AG08396 (cell line): ENCODE measurements at regions not wholly inside any gene's neighbourhood (a gene's known extent, or its start where the extent isn't known, plus 50 kb on each side); places are given as distances from the start of the nearest gene placed in this dataset.
A peak's percentile ranks its signal among the peaks of the same experiment; 100 is the strongest.

Source experiments
- DNase-seq: peaks from one replicate; pipeline ENCODE4 v3.0.0; 2012; ENCODE audit warnings: low spot score, mixed read lengths

DNA sequence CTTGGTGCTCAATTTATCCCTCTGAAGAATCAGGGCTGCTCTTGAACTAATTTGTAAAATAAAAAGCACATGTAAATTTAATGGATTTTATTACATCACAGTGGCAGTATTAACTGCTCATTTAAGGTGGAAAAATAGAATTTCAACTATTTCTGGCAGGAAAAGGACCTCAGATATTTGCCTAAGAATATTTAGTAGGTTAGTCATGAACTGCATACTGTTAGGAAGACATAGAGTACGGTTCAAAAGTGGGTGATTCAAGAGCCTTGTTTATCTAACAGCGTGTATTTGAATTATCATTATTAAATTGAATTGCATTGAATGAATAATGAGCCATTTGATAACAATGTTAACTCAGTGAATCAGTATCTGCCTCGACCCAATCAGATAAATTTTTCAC is 248.8 kb upstream of the PBX1 start:
- peak; percentile 25 for DNase-seq

DNA sequence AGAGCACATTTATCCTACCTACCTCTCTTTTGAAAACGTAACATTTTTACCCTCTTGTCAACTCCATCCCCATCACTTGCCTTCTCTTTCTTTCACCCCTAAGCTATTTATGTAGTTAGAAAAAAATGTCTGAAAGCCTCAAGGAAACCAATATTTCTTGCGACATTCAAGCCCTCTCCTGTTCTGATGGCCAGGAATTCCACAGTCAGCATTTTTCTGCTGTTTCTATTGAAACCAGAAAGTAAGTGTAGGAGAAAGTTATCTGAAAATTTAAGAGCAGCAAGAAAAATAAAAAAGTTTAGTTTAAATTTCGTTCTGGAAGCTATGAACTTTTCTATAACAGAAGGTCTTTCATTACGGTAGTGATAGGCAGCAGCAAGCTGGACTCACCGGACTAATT is 247.6 kb upstream of the PBX1 start:
- DNase-seq = no peak

DNA sequence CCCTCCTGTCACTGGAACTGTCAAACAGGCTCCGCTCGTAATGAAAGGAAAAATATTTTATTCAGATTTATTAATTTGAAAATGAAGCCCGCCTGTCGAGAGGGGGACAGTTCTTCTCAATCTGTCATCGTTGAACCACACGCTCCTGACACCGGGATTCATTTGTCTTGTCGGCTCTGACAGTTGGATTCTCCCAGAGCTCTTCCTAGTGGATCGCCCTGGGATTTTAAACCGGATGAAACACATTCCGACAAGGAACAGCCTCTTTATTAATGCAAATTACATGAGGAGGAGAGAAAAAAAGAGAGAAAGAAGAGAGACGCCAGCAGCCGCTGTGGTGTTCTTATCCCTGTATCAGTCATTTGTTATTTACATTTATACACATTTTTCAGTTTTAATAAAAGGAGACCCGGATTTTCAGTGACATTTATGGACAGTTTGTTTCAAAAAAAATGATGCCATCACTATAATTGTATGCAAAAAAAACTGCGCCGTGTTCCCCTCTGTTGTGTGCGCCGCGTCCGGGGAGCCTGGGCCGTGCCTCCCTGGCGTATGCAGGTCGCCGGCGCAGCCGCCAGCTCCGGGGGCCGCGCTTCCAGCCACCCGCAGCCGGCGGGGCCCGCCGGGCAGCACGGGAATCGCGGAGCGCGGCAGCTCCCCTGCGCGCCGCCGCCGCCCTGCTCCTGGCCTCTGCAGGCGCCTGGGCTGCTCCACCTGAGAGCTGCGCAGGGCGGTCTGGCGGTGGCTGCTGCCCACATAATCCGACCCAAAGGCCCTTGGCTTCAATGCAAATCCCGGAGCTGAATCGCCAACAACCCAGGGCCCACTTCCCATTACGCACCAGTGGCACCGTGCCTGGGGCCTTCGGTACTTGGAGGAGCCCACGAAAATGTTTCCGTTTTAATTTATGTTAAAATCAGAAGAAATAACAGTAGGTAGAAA is 237.9 kb upstream of the PBX1 start:
- DNase-seq = peak; percentile 32

- DNase-seq = no peak
Measured at GRCh38 chr1:164325786-164326185, 233.2 kb upstream of the PBX1 start.

DNA sequence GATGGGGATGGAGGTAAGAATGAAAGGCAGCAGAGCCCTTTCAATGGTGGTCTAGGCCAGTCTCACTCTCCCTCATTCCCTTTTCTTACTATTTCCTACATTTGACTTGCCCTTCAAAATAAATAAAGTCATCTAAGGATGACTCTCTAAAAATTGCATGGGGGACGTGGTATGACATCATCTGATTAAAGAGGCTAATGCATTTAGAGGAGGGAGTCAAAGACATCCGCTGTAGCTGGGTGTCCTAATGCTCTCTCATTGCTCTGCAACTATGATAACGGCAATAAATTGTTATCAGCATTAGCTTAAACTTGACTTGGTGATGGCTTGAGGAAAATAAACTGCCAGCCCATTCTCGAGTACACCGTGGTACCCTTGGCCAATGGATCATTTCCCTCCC is 225.6 kb upstream of the PBX1 start:
- no peak for DNase-seq

DNA sequence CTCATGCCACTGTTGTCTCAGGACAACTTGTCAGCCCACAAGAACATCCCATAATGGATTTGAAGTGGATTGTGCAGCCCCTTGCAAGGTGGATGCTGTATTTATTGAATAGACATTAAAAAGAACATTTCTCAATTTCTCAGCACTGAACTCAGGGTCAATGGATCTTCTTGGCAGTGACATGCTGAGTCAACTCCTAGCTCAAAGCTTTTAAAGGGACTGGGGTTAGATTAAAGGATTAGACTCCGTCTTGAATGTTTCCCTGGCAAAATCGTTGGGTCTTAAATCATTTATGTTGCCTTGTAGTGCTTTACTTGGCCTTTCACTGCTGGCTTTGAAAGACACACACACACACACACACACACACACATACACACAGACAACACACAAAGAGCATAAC is 221.6 kb upstream of the PBX1 start:
- DNase-seq = no peak

DNA sequence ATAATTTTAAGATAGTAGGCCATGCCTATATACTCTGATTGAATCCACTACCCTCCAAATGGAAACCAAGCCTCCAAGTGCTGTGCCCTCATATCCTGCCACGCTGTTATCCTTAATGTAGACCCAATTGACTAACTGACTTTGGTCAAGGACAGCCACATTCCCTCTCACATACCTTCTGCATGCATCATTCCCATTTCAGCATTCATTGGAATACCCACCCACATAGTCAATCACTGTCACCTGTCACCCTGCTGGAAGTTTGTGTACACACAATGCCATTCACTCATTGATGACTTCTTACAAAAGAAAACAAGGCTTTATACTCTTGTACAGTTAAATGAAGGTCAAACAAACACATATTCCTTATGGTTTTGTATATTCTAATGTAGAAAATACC is 221.1 kb upstream of the PBX1 start:
- no peak for DNase-seq

DNA sequence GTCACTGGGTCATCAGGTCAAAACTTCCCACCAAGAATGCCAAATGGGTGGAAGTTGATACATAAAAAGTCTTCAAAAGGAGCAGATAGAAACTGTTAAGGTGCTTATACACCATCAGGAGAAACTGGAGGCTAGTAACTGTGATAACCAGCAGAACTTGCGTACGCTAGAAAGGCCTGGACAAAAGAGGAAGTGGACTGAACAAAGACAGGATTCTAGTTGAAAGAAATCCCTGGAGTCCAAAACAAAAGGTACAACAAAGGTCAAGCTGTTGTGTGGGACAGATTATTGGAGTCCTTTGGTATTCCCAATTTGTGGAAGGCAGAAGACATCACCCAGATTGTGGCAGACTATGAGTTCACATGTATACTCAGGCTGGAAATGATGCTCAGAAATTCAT is 215.8 kb upstream of the PBX1 start:
- no peak for DNase-seq

DNA sequence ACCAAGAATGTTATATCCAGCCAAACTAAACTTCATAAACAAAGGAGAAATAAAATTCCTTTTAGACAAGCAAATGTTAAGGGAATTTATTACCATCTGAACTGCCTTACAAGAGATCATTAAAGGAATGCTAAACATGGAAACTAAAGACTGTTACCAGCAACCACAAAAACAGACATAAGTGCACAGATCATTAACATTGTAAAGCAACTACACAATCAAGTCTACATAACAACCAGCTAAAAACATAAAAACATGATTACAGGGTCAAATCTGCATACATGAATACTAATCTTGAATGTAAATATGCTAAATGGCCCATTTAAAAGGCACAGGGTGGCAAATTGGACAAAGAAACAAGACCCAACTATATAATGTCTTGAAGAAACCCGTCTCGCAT is 211.0 kb upstream of the PBX1 start:
- no peak for DNase-seq

GRCh38 chr1:164356511-164356910 is 202.5 kb upstream of the PBX1 start:
- no peak for DNase-seq

- DNase-seq = no peak
Measured at GRCh38 chr1:164360265-164360664, 198.7 kb upstream of the PBX1 start.

- DNase-seq = no peak
Measured at GRCh38 chr1:164361927-164362326, 197.1 kb upstream of the PBX1 start.

- no peak for DNase-seq
Measured at GRCh38 chr1:164363980-164364379, 195.0 kb upstream of the PBX1 start.

- no peak for DNase-seq
Measured at GRCh38 chr1:164366014-164366413, 193.0 kb upstream of the PBX1 start.

- DNase-seq = peak; percentile 16
Measured at GRCh38 chr1:164369698-164370365, 189.2 kb upstream of the PBX1 start.

- peak; percentile 12 for DNase-seq
Measured at GRCh38 chr1:164380893-164381292, 178.1 kb upstream of the PBX1 start.

GRCh38 chr1:164382384-164382783 is 176.6 kb upstream of the PBX1 start:
- DNase-seq = no peak

GRCh38 chr1:164384262-164384661 is 174.7 kb upstream of the PBX1 start:
- DNase-seq = no peak

DNA sequence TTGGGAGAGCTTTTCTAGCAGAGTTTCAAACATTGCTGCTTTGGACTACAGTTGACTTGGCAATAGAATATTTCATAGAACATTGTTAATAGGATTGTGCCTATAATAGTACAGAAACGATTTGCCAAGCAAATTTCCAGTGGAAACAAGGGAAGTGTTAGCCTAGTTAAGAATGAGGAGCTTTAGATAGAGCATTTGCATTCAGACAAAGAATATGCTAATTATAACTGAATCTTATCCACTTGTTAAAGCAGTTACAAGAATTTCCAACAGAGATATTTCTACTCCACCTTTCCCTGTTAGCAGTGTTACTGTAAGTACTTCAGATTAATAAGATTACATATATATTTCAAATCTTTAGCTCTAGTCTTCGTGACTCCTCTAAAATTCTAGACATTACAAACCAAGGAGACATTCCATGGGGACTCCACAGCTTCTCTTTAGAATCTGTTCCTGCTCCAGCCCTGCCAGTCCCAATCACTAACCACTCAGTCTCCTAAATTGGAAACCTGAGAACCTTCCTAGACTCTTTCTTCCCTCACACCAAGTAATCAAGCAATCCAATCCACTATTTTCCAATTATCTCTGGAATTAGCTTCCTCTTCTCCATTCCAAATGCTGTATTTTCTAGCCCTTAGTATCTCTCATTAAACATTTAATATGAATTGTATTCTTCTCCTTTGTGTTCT is 141.8 kb upstream of the PBX1 start:
- no peak for DNase-seq

DNA sequence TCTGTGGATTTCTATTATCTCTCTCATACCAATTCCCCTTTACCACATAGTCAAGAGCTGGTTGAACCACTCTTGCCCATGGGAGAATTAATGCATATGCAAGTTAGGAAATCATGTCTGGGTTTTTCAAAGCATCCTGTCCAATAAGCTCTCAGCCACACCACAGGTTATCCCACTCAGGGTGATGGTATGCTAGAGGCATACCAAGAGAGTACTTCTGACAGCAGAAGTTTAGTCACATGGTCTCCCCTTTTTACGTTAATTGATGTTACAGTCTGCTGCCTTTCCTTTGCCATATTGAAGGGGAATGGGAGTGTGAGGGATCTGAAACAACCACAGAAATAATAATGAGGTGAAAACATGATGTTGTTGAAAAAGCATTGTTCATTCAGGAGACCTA is 135.8 kb upstream of the PBX1 start:
- no peak for DNase-seq

GRCh38 chr1:164433141-164433817 is 125.7 kb upstream of the PBX1 start:
- no peak for DNase-seq

GRCh38 chr1:164433818-164434170 is 125.2 kb upstream of the PBX1 start:
- no peak for DNase-seq
